Uterus (tissue), 2 donors: ENCODE measurements at regions not wholly inside any gene's neighbourhood (a gene's known extent, or its start where the extent isn't known, plus 50 kb on each side); places are given as distances from the start of the nearest gene placed in this dataset.

Source experiments
- POLR2A ChIP-seq, 2 donors: fragments of 450-650 bp; IDR thresholded peaks; one replicate each; pipeline ENCODE4 v1.6.1; 2016; ENCODE audit warnings: antibody characterized with exemption in 2 of 2, mild to moderate bottlenecking in 1 of 2, moderate library complexity in 1 of 2
- TF ChIP-seq, protein P1 (sequence below), 4 experiments: fragments of 200-600 bp in 2 of 4; fragments of 450-650 bp in 2 of 4; sonication (generic) in 2 of 4; IDR thresholded peaks; one replicate each; pipeline ENCODE4 v1.5.1; 2016 to 2019; ENCODE audit warnings: antibody characterized with exemption in 4 of 4, mild to moderate bottlenecking in 2 of 4, moderate library complexity in 1 of 4

GRCh38 chr10:21158301-21158700 lies 261.2 kb upstream of the NEBL start:
- TF ChIP-seq, protein P1, sequence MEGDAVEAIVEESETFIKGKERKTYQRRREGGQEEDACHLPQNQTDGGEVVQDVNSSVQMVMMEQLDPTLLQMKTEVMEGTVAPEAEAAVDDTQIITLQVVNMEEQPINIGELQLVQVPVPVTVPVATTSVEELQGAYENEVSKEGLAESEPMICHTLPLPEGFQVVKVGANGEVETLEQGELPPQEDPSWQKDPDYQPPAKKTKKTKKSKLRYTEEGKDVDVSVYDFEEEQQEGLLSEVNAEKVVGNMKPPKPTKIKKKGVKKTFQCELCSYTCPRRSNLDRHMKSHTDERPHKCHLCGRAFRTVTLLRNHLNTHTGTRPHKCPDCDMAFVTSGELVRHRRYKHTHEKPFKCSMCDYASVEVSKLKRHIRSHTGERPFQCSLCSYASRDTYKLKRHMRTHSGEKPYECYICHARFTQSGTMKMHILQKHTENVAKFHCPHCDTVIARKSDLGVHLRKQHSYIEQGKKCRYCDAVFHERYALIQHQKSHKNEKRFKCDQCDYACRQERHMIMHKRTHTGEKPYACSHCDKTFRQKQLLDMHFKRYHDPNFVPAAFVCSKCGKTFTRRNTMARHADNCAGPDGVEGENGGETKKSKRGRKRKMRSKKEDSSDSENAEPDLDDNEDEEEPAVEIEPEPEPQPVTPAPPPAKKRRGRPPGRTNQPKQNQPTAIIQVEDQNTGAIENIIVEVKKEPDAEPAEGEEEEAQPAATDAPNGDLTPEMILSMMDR (IDR thresholded peaks at IDR 0.05), result no peak
- TF ChIP-seq POLR2A (IDR thresholded peaks at IDR 0.05), result no peak
